Activated naive CD8-positive, alpha-beta T cell (primary cell): ENCODE measurements at regions not wholly inside any gene's neighbourhood (a gene's known extent, or its start where the extent isn't known, plus 50 kb on each side); places are given as distances from the start of the nearest gene placed in this dataset.

Experiments
- H3K27ac Mint-ChIP-seq: one replicate; pipeline ENCODE4 v1.8.0; 2021; ENCODE audit warnings: mixed read lengths
- H3K27me3 Mint-ChIP-seq: one replicate; pipeline ENCODE4 v1.8.0; 2021; ENCODE audit warnings: mixed read lengths
- H3K36me3 Mint-ChIP-seq: one replicate; pipeline ENCODE4 v1.8.0; 2021; ENCODE audit warnings: mixed read lengths
- H3K4me1 Mint-ChIP-seq: one replicate; pipeline ENCODE4 v1.8.0; 2021; ENCODE audit warnings: low read depth, mixed read lengths
- H3K4me3 Mint-ChIP-seq: one replicate; pipeline ENCODE4 v1.8.0; 2021; ENCODE audit warnings: mild to moderate bottlenecking, mixed read lengths
- H3K9me3 Mint-ChIP-seq: one replicate; pipeline ENCODE4 v1.8.0; 2021; ENCODE audit warnings: low read depth, mixed read lengths

GRCh38 chr15:98438907-98439306 lies 209.4 kb upstream of the IGF1R start:
- no peak overlapping the region for H3K4me3 Mint-ChIP-seq
- H3K27ac Mint-ChIP-seq = no peak overlapping the region
- peaks cover 2% of the 10 kb centered on the region for H3K4me1 Mint-ChIP-seq
- H3K27me3 Mint-ChIP-seq = peaks cover 3% of the 10 kb centered on the region
- H3K36me3 Mint-ChIP-seq = no peaks in the 10 kb centered on the region
- no peaks in the 10 kb centered on the region for H3K9me3 Mint-ChIP-seq

- H3K36me3 Mint-ChIP-seq = no peaks in the 10 kb centered on the region
- H3K27ac Mint-ChIP-seq = no peak overlapping the region
Observed at GRCh38 chr15:98439523-98439942, 208.8 kb upstream of the IGF1R start.

GRCh38 chr15:98440917-98441316 lies 207.4 kb upstream of the IGF1R start:
- Mint-ChIP-seq H3K9me3 (no peaks in the 10 kb centered on the region), H3K4me3 (no peak overlapping the region), H3K4me1 (peaks cover 2% of the 10 kb centered on the region), H3K27ac (no peak overlapping the region), H3K36me3 (no peaks in the 10 kb centered on the region), H3K27me3 (peaks cover 3% of the 10 kb centered on the region)

More at GRCh38 chr15:98439523-98439942, 208.8 kb upstream of the IGF1R start:
- Mint-ChIP-seq H3K27me3 (peaks cover 3% of the 10 kb centered on the region), H3K4me3 (no peak overlapping the region), H3K9me3 (no peaks in the 10 kb centered on the region), H3K4me1 (peaks cover 2% of the 10 kb centered on the region)

GRCh38 chr15:98441599-98441998 lies 206.7 kb upstream of the IGF1R start:
- Mint-ChIP-seq H3K4me1 (peaks cover 2% of the 10 kb centered on the region), H3K4me3 (no peak overlapping the region), H3K27ac (no peak overlapping the region), H3K9me3 (no peaks in the 10 kb centered on the region), H3K27me3 (peaks cover 3% of the 10 kb centered on the region), H3K36me3 (no peaks in the 10 kb centered on the region)

GRCh38 chr15:98442379-98442833 lies 205.9 kb upstream of the IGF1R start:
- H3K36me3 Mint-ChIP-seq = no peaks in the 10 kb centered on the region
- H3K27me3 Mint-ChIP-seq = peaks cover 3% of the 10 kb centered on the region
- peaks cover 2% of the 10 kb centered on the region for H3K4me1 Mint-ChIP-seq
- no peak overlapping the region for H3K27ac Mint-ChIP-seq
- no peaks in the 10 kb centered on the region for H3K9me3 Mint-ChIP-seq
- no peak overlapping the region for H3K4me3 Mint-ChIP-seq

- Mint-ChIP-seq H3K4me1 (peaks cover 2% of the 10 kb centered on the region), H3K27ac (no peak overlapping the region), H3K9me3 (no peaks in the 10 kb centered on the region), H3K4me3 (no peak overlapping the region), H3K27me3 (peaks cover 3% of the 10 kb centered on the region), H3K36me3 (no peaks in the 10 kb centered on the region)
Observed at GRCh38 chr15:98442901-98443300, 205.4 kb upstream of the IGF1R start.

- no peak overlapping the region for H3K27ac Mint-ChIP-seq
- H3K4me1 Mint-ChIP-seq = peaks cover 2% of the 10 kb centered on the region
- H3K9me3 Mint-ChIP-seq = no peaks in the 10 kb centered on the region
- H3K36me3 Mint-ChIP-seq = no peaks in the 10 kb centered on the region
- H3K27me3 Mint-ChIP-seq = peaks cover 3% of the 10 kb centered on the region
- no peak overlapping the region for H3K4me3 Mint-ChIP-seq
Observed at GRCh38 chr15:98443526-98443925, 204.8 kb upstream of the IGF1R start.

- Mint-ChIP-seq H3K4me3 (no peak overlapping the region), H3K36me3 (no peaks in the 10 kb centered on the region), H3K27me3 (peaks cover 3% of the 10 kb centered on the region), H3K9me3 (no peaks in the 10 kb centered on the region), H3K27ac (no peak overlapping the region), H3K4me1 (peaks cover 2% of the 10 kb centered on the region)
Observed at GRCh38 chr15:98444138-98444537, 204.2 kb upstream of the IGF1R start.

- H3K36me3 Mint-ChIP-seq = no peaks in the 10 kb centered on the region
- no peak overlapping the region for H3K27ac Mint-ChIP-seq
- H3K27me3 Mint-ChIP-seq = no peaks in the 10 kb centered on the region
- H3K4me1 Mint-ChIP-seq = peaks cover 2% of the 10 kb centered on the region
- no peaks in the 10 kb centered on the region for H3K9me3 Mint-ChIP-seq
- H3K4me3 Mint-ChIP-seq = no peak overlapping the region
Observed at GRCh38 chr15:98445315-98445714, 203.0 kb upstream of the IGF1R start.

- H3K36me3 Mint-ChIP-seq = no peaks in the 10 kb centered on the region
- peaks cover 1% of the 10 kb centered on the region for H3K27me3 Mint-ChIP-seq
- H3K4me1 Mint-ChIP-seq = peaks cover 2% of the 10 kb centered on the region
- H3K27ac Mint-ChIP-seq = no peak overlapping the region
- H3K9me3 Mint-ChIP-seq = no peaks in the 10 kb centered on the region
- H3K4me3 Mint-ChIP-seq = no peak overlapping the region
Observed at GRCh38 chr15:98446083-98446482, 202.3 kb upstream of the IGF1R start.

- no peak overlapping the region for H3K4me3 Mint-ChIP-seq
Observed at GRCh38 chr15:98447069-98447468, 201.3 kb upstream of the IGF1R start.

GRCh38 chr15:98451236-98451635 lies 197.1 kb upstream of the IGF1R start:
- Mint-ChIP-seq H3K36me3 (no peaks in the 10 kb centered on the region), H3K9me3 (no peaks in the 10 kb centered on the region), H3K27me3 (peaks cover 3% of the 10 kb centered on the region), H3K4me3 (no peak overlapping the region), H3K27ac (no peak overlapping the region), H3K4me1 (no peaks in the 10 kb centered on the region)

More at GRCh38 chr15:98447069-98447468, 201.3 kb upstream of the IGF1R start:
- H3K36me3 Mint-ChIP-seq = no peaks in the 10 kb centered on the region
- peaks cover 1% of the 10 kb centered on the region for H3K27me3 Mint-ChIP-seq
- no peaks in the 10 kb centered on the region for H3K9me3 Mint-ChIP-seq
- no peak overlapping the region for H3K27ac Mint-ChIP-seq
- peaks cover 2% of the 10 kb centered on the region for H3K4me1 Mint-ChIP-seq

GRCh38 chr15:98452238-98452637 lies 196.1 kb upstream of the IGF1R start:
- no peaks in the 10 kb centered on the region for H3K4me1 Mint-ChIP-seq
- no peaks in the 10 kb centered on the region for H3K36me3 Mint-ChIP-seq
- no peak overlapping the region for H3K4me3 Mint-ChIP-seq
- peaks cover 8% of the 10 kb centered on the region for H3K27me3 Mint-ChIP-seq
- H3K9me3 Mint-ChIP-seq = no peaks in the 10 kb centered on the region
- no peak overlapping the region for H3K27ac Mint-ChIP-seq

- H3K27me3 Mint-ChIP-seq = peaks cover 9% of the 10 kb centered on the region
- H3K36me3 Mint-ChIP-seq = no peaks in the 10 kb centered on the region
- H3K9me3 Mint-ChIP-seq = no peaks in the 10 kb centered on the region
- H3K4me3 Mint-ChIP-seq = no peak overlapping the region
- no peaks in the 10 kb centered on the region for H3K4me1 Mint-ChIP-seq
- H3K27ac Mint-ChIP-seq = no peak overlapping the region
Observed at GRCh38 chr15:98455904-98456303, 192.4 kb upstream of the IGF1R start.

GRCh38 chr15:98476559-98476958 lies 171.8 kb upstream of the IGF1R start:
- no peak overlapping the region for H3K4me3 Mint-ChIP-seq
- peaks cover 4% of the 10 kb centered on the region for H3K27me3 Mint-ChIP-seq
- peaks cover 20% of the 10 kb centered on the region for H3K9me3 Mint-ChIP-seq
- no peaks in the 10 kb centered on the region for H3K4me1 Mint-ChIP-seq
- H3K36me3 Mint-ChIP-seq = peaks cover 4% of the 10 kb centered on the region
- no peak overlapping the region for H3K27ac Mint-ChIP-seq

- H3K27me3 Mint-ChIP-seq = peaks cover 7% of the 10 kb centered on the region
- no peaks in the 10 kb centered on the region for H3K4me1 Mint-ChIP-seq
- no peak overlapping the region for H3K4me3 Mint-ChIP-seq
- H3K9me3 Mint-ChIP-seq = peaks cover 16% of the 10 kb centered on the region
- no peak overlapping the region for H3K27ac Mint-ChIP-seq
- H3K36me3 Mint-ChIP-seq = peaks cover under 1% of the 10 kb centered on the region
Observed at GRCh38 chr15:98480844-98481243, 167.5 kb upstream of the IGF1R start.
